AG10803 (cell line): ENCODE measurements at regions not wholly inside any gene's neighbourhood (a gene's known extent, or its start where the extent isn't known, plus 50 kb on each side); places are given as distances from the start of the nearest gene placed in this dataset.
"Not testable (repeated sequence)": the region's sequence is repeated elsewhere in the genome, so short reads cannot be mapped to it uniquely, and the experiment has no call there.

Experiments
- DNase-seq: peaks from one replicate; pipeline ENCODE4 v3.0.0; 2010; ENCODE audit warnings: low read depth
- H3K4me3 ChIP-seq: 2 replicates; pipeline ENCODE4 v1.5.1; 2011; ENCODE audit warnings: mild to moderate bottlenecking, low read length, control low read depth
- CTCF ChIP-seq: conservative IDR thresholded peaks from 2 replicates; pipeline ENCODE4 v1.5.1; 2011; ENCODE audit warnings: mild to moderate bottlenecking, low read length, control low read depth, inconsistent platforms

GRCh38 chr9:78695519-78695918 is 398.6 kb downstream of the PSAT1 start:
- no peak for TF ChIP-seq CTCF
- no peak overlapping the region for H3K4me3 ChIP-seq
- DNase-seq, result no peak

GRCh38 chr9:78697618-78698017 is 400.7 kb downstream of the PSAT1 start:
- no peak overlapping the region for H3K4me3 ChIP-seq
- DNase-seq, result no peak
- TF ChIP-seq CTCF, result no peak

- no peak for DNase-seq
- TF ChIP-seq CTCF, result no peak
- no peak overlapping the region for H3K4me3 ChIP-seq
Observed at GRCh38 chr9:78698371-78698770, 401.4 kb downstream of the PSAT1 start.

- not testable (repeated sequence) for H3K4me3 ChIP-seq
Observed at GRCh38 chr9:78699217-78699616, 402.3 kb downstream of the PSAT1 start.

DNA sequence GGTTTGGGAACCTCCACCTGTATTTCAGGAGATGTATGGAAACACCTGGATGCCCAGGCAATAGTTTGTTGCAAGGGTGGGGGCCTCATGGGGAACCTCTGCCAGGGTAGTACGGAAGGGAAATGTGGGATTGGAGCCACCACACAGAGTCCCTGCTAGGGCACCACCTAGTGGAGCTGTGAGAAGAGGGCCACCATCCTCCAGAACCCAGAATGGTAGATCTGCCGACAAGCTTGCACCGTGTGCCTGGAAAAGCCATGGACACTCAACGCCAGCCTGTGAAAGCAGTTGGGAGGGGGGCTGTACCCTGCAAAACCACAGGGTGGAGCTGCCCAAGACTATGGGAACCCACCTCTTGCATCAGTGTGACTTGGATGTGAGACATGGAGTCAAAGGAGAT is 407.2 kb downstream of the PSAT1 start:
- not testable (repeated sequence) for H3K4me3 ChIP-seq, DNase-seq

More at GRCh38 chr9:78699217-78699616, 402.3 kb downstream of the PSAT1 start:
- not testable (repeated sequence) for DNase-seq

DNA sequence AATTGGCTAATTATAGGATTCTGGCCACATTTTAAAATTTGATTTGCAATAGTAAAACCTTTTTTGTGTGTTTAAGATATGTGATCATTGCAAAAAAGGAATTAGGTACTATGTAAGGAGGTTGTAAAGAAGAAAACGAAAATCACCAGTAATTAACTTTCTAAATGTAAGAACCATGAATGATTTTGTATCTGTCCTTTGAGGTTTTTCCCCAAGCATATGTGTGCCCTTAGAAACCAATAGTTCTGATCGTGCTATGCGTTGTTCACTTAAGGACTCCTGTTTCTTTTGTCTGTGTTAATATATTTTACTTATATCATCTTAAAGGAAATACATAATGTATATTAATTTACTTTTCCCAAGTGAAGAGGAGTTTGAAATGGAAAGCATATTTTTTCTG is 410.2 kb downstream of the PSAT1 start:
- no peak for TF ChIP-seq CTCF
- no peak overlapping the region for H3K4me3 ChIP-seq

GRCh38 chr9:78707481-78707991 is 410.6 kb downstream of the PSAT1 start:
- TF ChIP-seq CTCF, result no peak
- peak; percentile 90 for DNase-seq
- no peak overlapping the region for H3K4me3 ChIP-seq

More for the DNA sequence above, 410.2 kb downstream of the PSAT1 start:
- DNase-seq, result no peak

DNA sequence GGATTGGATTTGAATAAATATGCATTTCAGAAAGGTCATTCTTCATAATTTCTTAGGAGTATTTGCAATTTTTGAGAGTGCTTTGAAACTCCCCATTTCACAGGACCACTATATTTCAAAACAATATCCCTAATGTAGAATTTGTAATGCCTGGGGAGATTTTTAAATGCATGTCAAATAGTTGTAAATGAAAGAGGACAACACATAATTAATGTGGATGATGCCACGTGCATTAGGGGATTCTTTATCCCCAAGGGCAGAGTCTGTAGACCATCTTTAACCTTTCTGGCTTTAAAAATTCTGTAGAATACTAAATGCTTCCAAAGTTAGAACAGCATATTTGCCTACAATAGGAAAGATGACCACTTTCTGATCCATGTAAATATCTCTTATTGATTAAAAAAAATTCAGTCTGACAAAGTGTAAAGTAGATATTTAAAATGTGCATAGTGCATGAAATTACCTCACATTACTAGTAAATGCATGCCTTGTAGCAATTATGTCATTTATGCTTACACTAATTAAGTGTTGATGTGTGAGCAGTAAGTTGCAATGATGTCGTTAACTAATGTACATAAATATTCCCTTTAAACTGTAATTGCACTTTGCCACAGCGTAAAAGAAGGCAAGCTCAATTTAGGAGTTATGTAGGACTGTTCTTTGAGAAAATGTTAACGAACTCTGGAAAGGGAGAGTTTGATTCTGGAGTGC is 416.1 kb downstream of the PSAT1 start:
- TF ChIP-seq CTCF, result no peak
- H3K4me3 ChIP-seq, result no peak overlapping the region
- DNase-seq, result no peak
